ENCODE measurements at regions not wholly inside any gene's neighbourhood (a gene's known extent, or its start where the extent isn't known, plus 50 kb on each side); places are given as distances from the start of the nearest gene placed in this dataset.

DNA sequence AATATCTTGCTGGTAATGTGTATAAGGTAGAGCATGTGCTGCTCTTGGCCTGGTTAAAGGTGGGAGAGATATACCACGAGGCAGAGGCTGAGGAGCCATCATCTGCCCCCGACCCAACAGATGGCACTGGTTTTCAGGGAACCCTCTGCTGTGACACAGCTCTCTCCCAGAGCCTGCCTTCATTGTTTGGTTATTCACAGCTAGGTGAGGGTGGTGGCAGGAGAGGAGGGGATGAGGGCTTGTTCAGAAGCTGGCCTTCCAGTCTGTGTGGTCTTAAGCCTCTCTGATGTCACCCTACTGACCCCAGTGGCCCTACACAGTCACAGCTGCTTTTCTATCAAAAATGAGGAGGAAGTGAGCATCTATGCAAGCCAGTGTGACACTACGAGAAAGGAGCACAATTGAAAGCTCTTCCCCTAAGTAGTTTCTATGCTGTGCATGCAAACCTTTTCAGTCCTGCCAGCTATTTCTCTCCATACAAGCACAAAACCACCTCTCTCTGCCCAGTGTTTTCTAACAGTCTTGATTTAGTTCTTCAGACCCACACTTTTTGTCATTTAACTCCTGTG is 258.4 kb upstream of the AGTR1 start:
- no peak for DNase-seq (ENCODE audit: low spot score)
- peaks cover 2% of the 10 kb centered on the region for H3K36me3 Mint-ChIP-seq (ENCODE audit: low read depth)
- no peaks in the 10 kb centered on the region for H3K4me1 Mint-ChIP-seq (ENCODE audit: low read depth)
- H3K9me3 Mint-ChIP-seq (ENCODE audit: low read depth): peaks cover 17% of the 10 kb centered on the region
- H3K27me3 Mint-ChIP-seq (ENCODE audit: low read depth): no peaks in the 10 kb centered on the region
- no peak overlapping the region for H3K27ac Mint-ChIP-seq (ENCODE audit: unreplicated experiment)
- no peak overlapping the region for H3K4me3 Mint-ChIP-seq (ENCODE audit: unreplicated experiment)
- TF ChIP-seq, protein P1, sequence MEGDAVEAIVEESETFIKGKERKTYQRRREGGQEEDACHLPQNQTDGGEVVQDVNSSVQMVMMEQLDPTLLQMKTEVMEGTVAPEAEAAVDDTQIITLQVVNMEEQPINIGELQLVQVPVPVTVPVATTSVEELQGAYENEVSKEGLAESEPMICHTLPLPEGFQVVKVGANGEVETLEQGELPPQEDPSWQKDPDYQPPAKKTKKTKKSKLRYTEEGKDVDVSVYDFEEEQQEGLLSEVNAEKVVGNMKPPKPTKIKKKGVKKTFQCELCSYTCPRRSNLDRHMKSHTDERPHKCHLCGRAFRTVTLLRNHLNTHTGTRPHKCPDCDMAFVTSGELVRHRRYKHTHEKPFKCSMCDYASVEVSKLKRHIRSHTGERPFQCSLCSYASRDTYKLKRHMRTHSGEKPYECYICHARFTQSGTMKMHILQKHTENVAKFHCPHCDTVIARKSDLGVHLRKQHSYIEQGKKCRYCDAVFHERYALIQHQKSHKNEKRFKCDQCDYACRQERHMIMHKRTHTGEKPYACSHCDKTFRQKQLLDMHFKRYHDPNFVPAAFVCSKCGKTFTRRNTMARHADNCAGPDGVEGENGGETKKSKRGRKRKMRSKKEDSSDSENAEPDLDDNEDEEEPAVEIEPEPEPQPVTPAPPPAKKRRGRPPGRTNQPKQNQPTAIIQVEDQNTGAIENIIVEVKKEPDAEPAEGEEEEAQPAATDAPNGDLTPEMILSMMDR (IDR thresholded peaks at IDR 0.05): no peak

DNA sequence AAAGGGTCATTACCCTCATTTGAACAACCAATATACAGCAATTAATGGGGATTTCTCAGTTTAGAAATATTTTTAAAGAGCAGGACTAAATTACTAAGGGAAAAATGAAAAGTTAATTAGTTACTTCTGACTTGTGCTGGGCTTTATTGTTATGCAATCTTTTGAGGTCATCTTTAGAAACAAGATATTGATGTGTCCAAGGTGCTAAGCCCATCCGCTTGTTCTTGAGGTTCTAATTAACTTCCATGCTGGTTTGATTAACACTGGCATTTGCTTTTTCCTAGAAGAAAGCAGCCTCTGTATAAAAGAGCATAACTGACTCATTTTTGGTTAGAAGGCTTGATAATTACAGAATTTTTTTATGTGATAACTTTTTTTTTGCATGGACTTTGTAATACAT is 256.5 kb upstream of the AGTR1 start:
- no peak for DNase-seq (ENCODE audit: low spot score)
- Mint-ChIP-seq H3K9me3 (ENCODE audit: low read depth) (peaks cover 12% of the 10 kb centered on the region), H3K4me1 (ENCODE audit: low read depth) (peaks cover under 1% of the 10 kb centered on the region), H3K36me3 (ENCODE audit: low read depth) (peaks cover 2% of the 10 kb centered on the region), H3K27me3 (ENCODE audit: low read depth) (no peaks in the 10 kb centered on the region), H3K4me3 (ENCODE audit: unreplicated experiment) (no peak overlapping the region), H3K27ac (ENCODE audit: unreplicated experiment) (no peak overlapping the region)
- TF ChIP-seq, protein P1 (IDR thresholded peaks at IDR 0.05): no peak

DNA sequence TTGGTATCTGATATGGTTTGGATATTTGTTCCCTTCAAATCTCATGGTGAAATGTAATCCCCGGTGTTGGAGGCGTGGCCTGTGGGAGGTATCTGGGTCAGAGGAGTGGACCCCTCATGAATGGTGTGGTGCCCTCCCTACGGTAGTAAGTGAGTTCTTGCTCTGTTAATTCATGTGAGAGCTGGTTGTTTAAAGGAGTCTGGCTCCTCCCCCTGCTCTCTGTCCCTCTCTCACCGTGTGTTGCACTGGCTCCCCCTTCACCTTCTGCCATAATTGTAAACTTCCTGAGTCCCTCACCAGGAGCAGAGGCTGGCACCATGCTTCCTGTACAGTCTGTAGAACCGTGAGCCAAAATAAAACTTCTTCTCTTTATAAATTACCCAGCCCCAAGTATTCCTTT is 246.9 kb upstream of the AGTR1 start:
- DNase-seq (ENCODE audit: low spot score): no peak
- TF ChIP-seq, protein P1 (IDR thresholded peaks at IDR 0.05): no peak
- H3K9me3 Mint-ChIP-seq (ENCODE audit: low read depth): no peaks in the 10 kb centered on the region
- no peaks in the 10 kb centered on the region for H3K36me3 Mint-ChIP-seq (ENCODE audit: low read depth)
- H3K27me3 Mint-ChIP-seq (ENCODE audit: low read depth): no peaks in the 10 kb centered on the region
- no peak overlapping the region for H3K4me3 Mint-ChIP-seq (ENCODE audit: unreplicated experiment)
- no peak overlapping the region for H3K27ac Mint-ChIP-seq (ENCODE audit: unreplicated experiment)
- H3K4me1 Mint-ChIP-seq (ENCODE audit: low read depth): peaks cover 8% of the 10 kb centered on the region

DNA sequence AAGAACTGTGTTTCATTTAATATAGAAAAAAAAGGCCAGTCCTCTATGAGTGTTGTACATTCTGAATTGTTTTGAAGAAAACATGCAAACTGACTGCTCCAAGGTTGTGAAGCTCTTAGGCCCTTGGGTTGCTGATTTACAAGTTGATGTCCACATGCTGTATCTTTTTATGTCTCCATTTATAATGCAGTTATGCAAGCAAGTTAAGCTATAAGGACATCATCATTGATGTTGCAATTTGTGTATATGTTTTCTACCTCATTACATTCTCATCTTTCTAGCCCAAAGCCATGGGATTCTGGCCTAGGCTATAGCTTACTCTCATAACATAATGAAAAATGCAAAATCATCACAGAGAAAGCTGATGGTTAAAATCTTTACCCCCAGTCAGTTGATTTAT is 245.7 kb upstream of the AGTR1 start:
- DNase-seq (ENCODE audit: low spot score): no peak
- Mint-ChIP-seq H3K27ac (ENCODE audit: unreplicated experiment) (no peak overlapping the region), H3K27me3 (ENCODE audit: low read depth) (no peaks in the 10 kb centered on the region), H3K9me3 (ENCODE audit: low read depth) (no peaks in the 10 kb centered on the region), H3K36me3 (ENCODE audit: low read depth) (no peaks in the 10 kb centered on the region), H3K4me1 (ENCODE audit: low read depth) (peaks cover 4% of the 10 kb centered on the region), H3K4me3 (ENCODE audit: unreplicated experiment) (no peak overlapping the region)
- TF ChIP-seq, protein P1 (IDR thresholded peaks at IDR 0.05): no peak

DNA sequence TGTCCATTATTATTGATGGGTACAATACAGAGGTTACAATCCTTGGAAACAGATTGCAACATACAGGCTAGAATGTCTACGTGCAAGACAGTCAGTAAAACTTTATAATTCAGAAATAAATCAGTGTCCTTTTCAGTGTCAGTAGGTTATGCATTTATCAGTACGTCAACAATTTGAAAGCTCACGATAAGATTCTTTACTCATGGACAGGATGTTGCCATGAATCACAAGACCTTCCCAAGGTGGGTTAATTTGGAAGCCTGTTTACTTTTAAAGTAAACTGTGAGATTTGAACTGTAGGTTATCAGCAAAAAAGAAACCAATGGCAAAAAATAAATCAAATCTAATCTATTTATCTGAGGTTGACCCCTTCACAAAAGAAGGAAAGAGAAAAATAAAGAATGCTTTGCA is 243.9 kb upstream of the AGTR1 start:
- Mint-ChIP-seq H3K4me1 (ENCODE audit: low read depth) (no peaks in the 10 kb centered on the region), H3K36me3 (ENCODE audit: low read depth) (no peaks in the 10 kb centered on the region), H3K9me3 (ENCODE audit: low read depth) (no peaks in the 10 kb centered on the region), H3K27ac (ENCODE audit: unreplicated experiment) (no peak overlapping the region), H3K27me3 (ENCODE audit: low read depth) (no peaks in the 10 kb centered on the region), H3K4me3 (ENCODE audit: unreplicated experiment) (no peak overlapping the region)
- DNase-seq (ENCODE audit: low spot score): no peak
- TF ChIP-seq, protein P1 (IDR thresholded peaks at IDR 0.05): no peak

All from chondrocyte (in vitro differentiated cells).